ENCODE measurements at regions not wholly inside any gene's neighbourhood (a gene's known extent, or its start where the extent isn't known, plus 50 kb on each side); places are given as distances from the start of the nearest gene placed in this dataset.

DNA sequence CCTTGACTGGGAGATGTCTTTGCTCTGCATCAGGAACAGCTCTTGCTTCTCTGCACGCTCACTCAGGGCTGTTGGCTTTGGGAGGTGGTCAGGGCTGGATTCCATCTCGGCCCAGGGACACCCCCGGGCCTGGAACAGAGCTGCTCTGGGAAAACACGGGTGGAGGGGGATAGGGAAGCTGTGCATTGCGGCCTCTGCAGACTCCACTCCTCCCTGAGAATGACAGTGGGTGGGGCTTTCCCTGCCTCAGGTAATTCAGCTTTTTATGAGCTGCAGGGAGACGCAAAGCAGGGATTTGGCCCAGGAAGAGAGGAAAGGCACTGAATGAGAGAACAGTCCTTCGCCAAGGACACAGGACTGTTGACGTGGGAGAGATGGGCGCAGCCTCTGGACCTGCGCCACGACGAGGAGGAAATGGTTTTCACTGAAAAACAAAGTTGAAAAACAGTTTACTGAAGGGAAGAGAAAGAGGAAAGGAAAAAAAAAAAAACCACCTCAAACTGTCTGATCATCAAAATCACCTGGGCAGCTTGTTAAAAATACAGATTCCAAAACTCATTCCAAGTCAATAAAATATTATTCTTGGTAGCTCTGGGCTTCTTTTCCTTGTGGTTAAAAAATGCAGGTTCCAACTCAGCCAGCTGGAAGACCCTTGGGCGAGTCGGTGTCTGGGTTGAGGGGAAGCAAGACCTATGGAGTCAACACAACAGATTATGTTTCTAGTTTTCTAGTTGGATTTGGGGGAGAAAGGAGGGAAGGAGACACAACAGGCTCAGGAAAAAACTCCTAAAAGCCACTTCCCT lies 194.0 kb downstream of the ZFP36L2 start:
- no peak for DNase-seq (ENCODE audit: low read depth, low spot score)
- H3K27me3 ChIP-seq (ENCODE audit: control insufficient read depth, insufficient read depth, low read length), result no peaks in the 10 kb centered on the region
- H3K9me3 ChIP-seq (ENCODE audit: control insufficient read depth, insufficient read depth, low read length), result no peaks in the 10 kb centered on the region; the same call in 1 of the 2 replicates
- CTCF ChIA-PET, result no interaction called here
- POLR2A ChIA-PET, result interaction anchor here (0.6 to 0.7 kb wide), 2 partner anchors 46 to 92 kb away, joined by 3 to 6 read pairs; no protein-coding TSS in a partner anchor
- H3K4me3 ChIP-seq (ENCODE audit: low read depth, low read length), result no peak overlapping the region
- TF ChIP-seq, protein P1, sequence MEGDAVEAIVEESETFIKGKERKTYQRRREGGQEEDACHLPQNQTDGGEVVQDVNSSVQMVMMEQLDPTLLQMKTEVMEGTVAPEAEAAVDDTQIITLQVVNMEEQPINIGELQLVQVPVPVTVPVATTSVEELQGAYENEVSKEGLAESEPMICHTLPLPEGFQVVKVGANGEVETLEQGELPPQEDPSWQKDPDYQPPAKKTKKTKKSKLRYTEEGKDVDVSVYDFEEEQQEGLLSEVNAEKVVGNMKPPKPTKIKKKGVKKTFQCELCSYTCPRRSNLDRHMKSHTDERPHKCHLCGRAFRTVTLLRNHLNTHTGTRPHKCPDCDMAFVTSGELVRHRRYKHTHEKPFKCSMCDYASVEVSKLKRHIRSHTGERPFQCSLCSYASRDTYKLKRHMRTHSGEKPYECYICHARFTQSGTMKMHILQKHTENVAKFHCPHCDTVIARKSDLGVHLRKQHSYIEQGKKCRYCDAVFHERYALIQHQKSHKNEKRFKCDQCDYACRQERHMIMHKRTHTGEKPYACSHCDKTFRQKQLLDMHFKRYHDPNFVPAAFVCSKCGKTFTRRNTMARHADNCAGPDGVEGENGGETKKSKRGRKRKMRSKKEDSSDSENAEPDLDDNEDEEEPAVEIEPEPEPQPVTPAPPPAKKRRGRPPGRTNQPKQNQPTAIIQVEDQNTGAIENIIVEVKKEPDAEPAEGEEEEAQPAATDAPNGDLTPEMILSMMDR (IDR thresholded peaks at IDR 0.05; ENCODE audit: low read depth, low read length), result no peak
- H3K27ac ChIP-seq (ENCODE audit: low read depth, low read length), result no peak overlapping the region

- H3K4me3 ChIP-seq (ENCODE audit: low read depth, low read length), result no peak overlapping the region
- no peak overlapping the region for H3K27ac ChIP-seq (ENCODE audit: low read depth, low read length)
- POLR2A ChIA-PET, result interaction anchor here (1.2 kb wide), 1 partner anchor 10 kb away, joined by 3 read pairs; no protein-coding TSS in a partner anchor
- H3K27me3 ChIP-seq (ENCODE audit: control insufficient read depth, insufficient read depth, low read length), result no peaks in the 10 kb centered on the region
- H3K9me3 ChIP-seq (ENCODE audit: control insufficient read depth, insufficient read depth, low read length), result no peaks in the 10 kb centered on the region; the same call in 1 of the 2 replicates
- CTCF ChIA-PET, result interaction anchor here (0.7 kb wide), 1 partner anchor 179 kb away, joined by 4 read pairs; no protein-coding TSS in a partner anchor
- TF ChIP-seq, protein P1 (IDR thresholded peaks at IDR 0.05; ENCODE audit: low read depth, low read length), result no peak
- no peak for DNase-seq (ENCODE audit: low read depth, low spot score)
Observed at GRCh38 chr2:43031471-43032212, 194.8 kb downstream of the ZFP36L2 start.

DNA sequence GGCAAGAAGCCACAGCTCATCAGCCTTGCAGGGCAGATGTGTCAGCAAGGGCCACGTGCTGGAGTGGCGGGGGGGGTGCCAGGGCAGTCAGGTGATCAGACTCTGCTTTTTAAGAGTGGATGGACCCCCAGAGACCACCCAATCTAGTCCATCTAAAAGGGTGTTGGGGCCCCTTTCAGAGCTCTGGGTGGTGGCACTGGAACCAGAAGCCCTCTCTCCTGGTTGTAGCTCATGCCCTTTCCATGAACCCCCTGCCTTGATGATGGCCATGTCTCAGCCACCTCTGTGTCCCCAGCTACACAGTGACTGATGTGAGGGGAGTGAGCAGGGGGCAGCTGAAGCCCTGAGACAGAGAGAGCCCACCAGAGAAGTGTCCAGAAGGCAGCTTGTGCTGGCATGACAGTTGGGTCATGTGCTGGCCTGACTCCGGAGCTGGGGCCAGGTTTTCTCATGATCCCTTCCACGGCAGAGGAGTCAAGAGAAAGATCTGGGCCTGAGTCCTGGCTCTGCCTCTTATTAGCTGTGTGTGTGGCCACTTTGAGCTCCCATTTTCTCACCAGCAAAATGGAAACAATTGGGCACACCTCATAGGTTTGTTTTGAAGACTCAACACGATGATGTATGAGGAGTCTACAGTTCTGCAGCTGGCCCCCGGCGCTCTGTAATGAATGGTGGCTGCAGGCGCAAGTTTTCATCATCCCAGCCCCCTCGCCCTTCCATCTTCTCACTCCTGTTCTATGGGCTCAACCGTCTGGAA lies 195.7 kb downstream of the ZFP36L2 start:
- Histone ChIP-seq H3K9me3 (ENCODE audit: control insufficient read depth, insufficient read depth, low read length) (peaks cover 4% of the 10 kb centered on the region; the same call in 1 of the 2 replicates), H3K27me3 (ENCODE audit: control insufficient read depth, insufficient read depth, low read length) (no peaks in the 10 kb centered on the region), H3K27ac (ENCODE audit: low read depth, low read length) (no peak overlapping the region), H3K4me3 (ENCODE audit: low read depth, low read length) (no peak overlapping the region)
- CTCF ChIA-PET, result no interaction called here
- POLR2A ChIA-PET, result interaction anchor here (0.6 to 1.2 kb wide), 2 partner anchors 11 to 189 kb away, joined by 3 read pairs; no protein-coding TSS in a partner anchor
- no peak for DNase-seq (ENCODE audit: low read depth, low spot score)
- TF ChIP-seq, protein P1 (IDR thresholded peaks at IDR 0.05; ENCODE audit: low read depth, low read length), result no peak

GRCh38 chr2:43029186-43029585 lies 197.2 kb downstream of the ZFP36L2 start:
- CTCF ChIA-PET, result no interaction called here
- no peak overlapping the region for H3K27ac ChIP-seq (ENCODE audit: low read depth, low read length)
- TF ChIP-seq, protein P1 (IDR thresholded peaks at IDR 0.05; ENCODE audit: low read depth, low read length), result no peak

More at GRCh38 chr2:43029186-43029585, 197.2 kb downstream of the ZFP36L2 start:
- Histone ChIP-seq H3K4me3 (ENCODE audit: low read depth, low read length) (no peak overlapping the region), H3K9me3 (ENCODE audit: control insufficient read depth, insufficient read depth, low read length) (peaks cover 4% of the 10 kb centered on the region; the same call in 1 of the 2 replicates), H3K27me3 (ENCODE audit: control insufficient read depth, insufficient read depth, low read length) (no peaks in the 10 kb centered on the region)
- POLR2A ChIA-PET, result no interaction called here
- DNase-seq (ENCODE audit: low read depth, low spot score), result no peak

All from AG04450 (cell line).